GM12873 (cell line): ENCODE measurements at regions not wholly inside any gene's neighbourhood (a gene's known extent, or its start where the extent isn't known, plus 50 kb on each side); places are given as distances from the start of the nearest gene placed in this dataset.

ENCODE experiments used
- TF ChIP-seq, protein P1 (sequence below): IDR thresholded peaks from 2 replicates; pipeline ENCODE4 v1.5.1; 2012; ENCODE audit warnings: low read depth, mild to moderate bottlenecking, moderate library complexity, low read length, control low read depth; ENCODE audit not compliant: insufficient read depth; ENCODE audit errors: missing control alignments

DNA sequence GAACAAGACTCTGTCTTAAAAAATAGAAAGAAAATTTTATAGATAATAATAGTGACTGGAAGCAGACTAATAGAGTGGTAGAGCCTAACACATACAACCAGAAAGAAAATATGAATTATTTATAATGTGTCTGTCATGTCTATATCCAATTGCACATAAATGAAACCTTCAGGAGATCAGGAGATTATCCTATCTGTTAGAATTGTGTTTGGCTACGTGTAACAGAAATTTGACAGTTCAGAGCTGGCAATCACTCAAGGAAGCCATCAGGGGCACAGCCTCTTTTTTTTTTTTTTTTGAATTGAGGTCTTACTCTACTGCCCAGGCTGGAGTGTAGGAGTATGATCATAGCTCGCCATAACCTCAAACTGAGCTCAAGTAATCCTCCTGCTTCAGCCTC lies 157.2 kb downstream of the TGFB2 start:
- TF ChIP-seq, protein P1, sequence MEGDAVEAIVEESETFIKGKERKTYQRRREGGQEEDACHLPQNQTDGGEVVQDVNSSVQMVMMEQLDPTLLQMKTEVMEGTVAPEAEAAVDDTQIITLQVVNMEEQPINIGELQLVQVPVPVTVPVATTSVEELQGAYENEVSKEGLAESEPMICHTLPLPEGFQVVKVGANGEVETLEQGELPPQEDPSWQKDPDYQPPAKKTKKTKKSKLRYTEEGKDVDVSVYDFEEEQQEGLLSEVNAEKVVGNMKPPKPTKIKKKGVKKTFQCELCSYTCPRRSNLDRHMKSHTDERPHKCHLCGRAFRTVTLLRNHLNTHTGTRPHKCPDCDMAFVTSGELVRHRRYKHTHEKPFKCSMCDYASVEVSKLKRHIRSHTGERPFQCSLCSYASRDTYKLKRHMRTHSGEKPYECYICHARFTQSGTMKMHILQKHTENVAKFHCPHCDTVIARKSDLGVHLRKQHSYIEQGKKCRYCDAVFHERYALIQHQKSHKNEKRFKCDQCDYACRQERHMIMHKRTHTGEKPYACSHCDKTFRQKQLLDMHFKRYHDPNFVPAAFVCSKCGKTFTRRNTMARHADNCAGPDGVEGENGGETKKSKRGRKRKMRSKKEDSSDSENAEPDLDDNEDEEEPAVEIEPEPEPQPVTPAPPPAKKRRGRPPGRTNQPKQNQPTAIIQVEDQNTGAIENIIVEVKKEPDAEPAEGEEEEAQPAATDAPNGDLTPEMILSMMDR, result no peak

DNA sequence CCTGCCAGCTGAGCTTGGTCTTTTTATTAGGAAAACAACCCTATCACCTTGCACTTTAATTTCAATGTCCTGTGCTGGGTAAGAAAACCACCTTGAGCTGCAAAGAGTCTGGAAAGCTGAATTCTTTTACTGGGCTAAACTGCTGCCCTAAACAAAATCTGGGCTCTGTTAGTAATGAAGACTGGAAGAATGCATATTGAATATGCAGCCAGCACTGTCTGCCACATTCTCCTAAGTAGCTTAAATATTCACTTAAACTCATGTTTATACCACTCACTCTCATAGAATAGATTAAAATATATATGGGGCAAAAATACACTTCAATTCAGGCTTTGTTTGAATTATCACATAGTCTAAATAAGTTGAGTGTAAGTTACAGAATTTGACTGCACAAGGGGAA lies 158.0 kb downstream of the TGFB2 start:
- TF ChIP-seq, protein P1, result no peak

DNA sequence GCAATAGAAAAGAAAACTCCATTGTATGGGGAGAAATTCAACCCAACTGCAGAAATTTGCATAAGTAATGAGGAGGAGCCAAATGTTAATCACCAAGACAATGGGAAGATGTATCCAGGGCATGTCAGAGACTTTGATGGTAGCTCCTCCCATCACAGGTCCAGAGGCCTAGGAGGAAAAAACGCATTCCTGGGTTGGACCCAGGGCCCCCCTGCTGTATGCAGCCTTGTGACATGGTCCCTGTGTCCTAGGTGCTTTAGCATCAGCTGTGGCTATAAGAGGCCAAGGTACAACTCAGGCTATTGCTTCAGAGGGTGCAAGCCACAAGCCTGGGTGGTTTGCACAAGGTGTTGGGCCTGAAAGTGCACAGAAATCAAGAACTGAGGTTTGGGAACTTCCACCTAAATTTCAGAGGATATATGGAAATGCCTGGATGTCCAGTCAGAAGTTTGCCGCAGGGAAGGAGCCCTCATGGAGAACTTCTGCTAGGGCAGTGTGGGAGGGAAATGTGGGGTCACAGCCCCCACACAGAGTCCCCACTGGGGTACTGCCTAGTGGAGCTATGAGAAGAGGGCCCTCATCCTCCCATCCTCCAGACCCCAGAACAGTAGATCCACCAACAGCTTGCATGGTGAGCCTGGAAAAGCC lies 162.3 kb downstream of the TGFB2 start:
- TF ChIP-seq, protein P1, result no peak

DNA sequence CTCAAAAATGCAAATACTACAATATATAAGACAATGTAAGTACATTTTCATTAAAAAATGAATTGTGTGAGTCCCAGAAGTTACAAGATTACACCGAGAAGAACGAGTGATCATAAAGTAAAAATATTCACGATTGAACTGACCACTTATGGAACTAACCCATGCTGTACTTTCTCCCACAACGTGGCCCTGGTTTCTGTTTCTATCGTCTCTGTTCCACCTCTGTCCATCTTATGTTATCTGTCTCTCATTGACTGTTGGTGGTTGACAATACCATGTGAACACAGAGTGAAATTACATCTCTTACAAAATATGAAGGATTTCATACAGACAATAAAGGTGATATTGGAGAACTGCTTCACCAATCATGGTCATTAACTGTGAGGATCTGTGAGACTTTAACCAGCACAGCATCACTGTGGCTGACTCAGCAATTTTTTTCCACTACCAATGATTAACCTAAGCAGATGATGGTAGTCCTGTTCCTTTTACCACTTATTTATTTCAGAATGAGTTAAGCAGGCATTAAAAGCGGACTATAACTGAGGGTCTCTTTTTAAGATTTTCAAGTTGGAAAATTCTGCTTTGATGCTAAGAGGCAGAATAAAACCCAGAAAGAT lies 165.1 kb downstream of the TGFB2 start:
- TF ChIP-seq, protein P1, result no peak

DNA sequence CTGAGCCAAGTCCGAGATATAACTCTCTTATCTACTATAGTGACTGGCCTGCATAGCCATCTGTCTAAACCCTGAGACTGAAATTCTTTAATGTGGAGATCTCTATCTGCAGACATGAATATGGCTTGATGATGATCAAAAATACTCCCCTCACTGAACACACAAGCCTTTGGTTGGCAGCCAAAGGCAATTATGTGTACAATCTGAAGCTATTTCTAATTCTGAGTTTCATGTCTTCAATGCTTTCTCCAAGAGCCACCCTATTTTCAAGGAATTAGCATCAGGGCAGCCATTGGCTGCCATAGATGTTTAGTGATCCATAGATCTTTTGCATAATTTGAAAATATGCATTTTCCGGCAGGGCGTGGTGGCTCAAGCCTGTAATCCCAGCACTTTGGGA lies 168.2 kb downstream of the TGFB2 start:
- TF ChIP-seq, protein P1, result no peak

DNA sequence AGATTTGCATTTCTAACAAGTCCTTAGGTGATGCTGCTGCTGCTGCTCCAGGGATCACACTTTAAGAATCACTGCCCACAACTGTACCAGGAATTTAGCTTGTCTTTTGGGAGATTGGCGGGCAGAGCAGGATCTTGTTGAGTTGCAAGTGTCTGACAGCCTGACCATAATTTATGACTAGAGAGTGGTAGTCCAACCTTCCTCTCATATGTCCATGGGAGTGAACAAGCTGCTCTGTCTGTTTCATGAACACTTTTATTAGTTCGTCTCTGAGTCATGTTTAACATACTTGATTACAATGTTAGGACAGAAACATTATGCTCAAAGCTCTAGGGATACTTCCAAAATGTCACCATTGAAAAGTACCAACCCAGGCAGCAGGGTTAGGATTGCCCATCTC lies 169.6 kb downstream of the TGFB2 start:
- TF ChIP-seq, protein P1, result no peak

DNA sequence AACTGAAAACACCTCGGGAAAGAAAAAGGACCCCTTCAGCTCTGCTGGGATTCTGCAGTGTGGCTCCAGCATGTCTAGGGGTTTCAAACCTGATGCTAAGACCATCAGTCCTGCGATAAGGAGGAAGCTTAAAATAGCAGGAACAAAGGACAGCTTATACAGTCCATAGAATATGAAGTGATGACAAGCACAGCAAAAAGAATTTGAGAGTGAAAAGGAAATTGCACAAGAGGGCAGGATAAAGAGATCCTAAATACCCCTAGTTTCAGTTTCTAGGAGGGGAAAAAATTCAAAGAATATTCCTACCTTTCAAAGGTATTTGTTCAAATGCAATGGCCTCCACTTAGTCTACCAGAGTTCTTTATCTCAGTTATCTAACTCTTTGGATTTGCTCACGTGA lies 171.4 kb downstream of the TGFB2 start:
- TF ChIP-seq, protein P1, result no peak
